GM23338 (cell line): ENCODE measurements at regions not wholly inside any gene's neighbourhood (a gene's known extent, or its start where the extent isn't known, plus 50 kb on each side); places are given as distances from the start of the nearest gene placed in this dataset.
"Not testable (repeated sequence)": the region's sequence is repeated elsewhere in the genome, so short reads cannot be mapped to it uniquely, and the experiment has no call there.

Experiments used
- ATAC-seq: fragments of 200-7000 bp; cut with Tn5 transposase; 3 replicates; pipeline ENCODE4 v1.9.1; 2020
- DNase-seq: peaks from one replicate; pipeline ENCODE4 v3.0.0-alpha.2; 2015; ENCODE audit warnings: low spot score
- H2AFZ ChIP-seq: fragments of 200-600 bp; sonication (generic); 2 replicates; pipeline ENCODE4 v1.8.0; 2016; ENCODE audit warnings: antibody characterized with exemption, mild to moderate bottlenecking, moderate library complexity
- H3F3A ChIP-seq: fragments of 200-600 bp; sonication (generic); replicated peaks from 2 replicates; pipeline ENCODE4 v1.8.0; 2017; ENCODE audit warnings: antibody characterized with exemption, mixed run types, low read depth
- H3K27ac ChIP-seq: fragments of 200-600 bp; sonication (generic); 2 replicates; pipeline ENCODE4 v1.6.1; 2016; ENCODE audit warnings: low read depth
- H3K27me3 ChIP-seq: fragments of 200-600 bp; sonication (generic); 2 replicates; pipeline ENCODE4 v1.8.0; 2016; ENCODE audit warnings: mild to moderate bottlenecking, mixed run types, moderate library complexity; ENCODE audit not compliant: insufficient read depth
- H3K36me3 ChIP-seq: fragments of 200-600 bp; sonication (generic); 2 replicates; pipeline ENCODE4 v1.8.0; 2016; ENCODE audit warnings: mild to moderate bottlenecking; ENCODE audit not compliant: insufficient read depth
- H3K4me1 ChIP-seq: fragments of 200-600 bp; sonication (generic); 2 replicates; pipeline ENCODE4 v1.8.0; 2016; ENCODE audit warnings: mild to moderate bottlenecking, moderate library complexity; ENCODE audit not compliant: insufficient read depth
- H3K4me2 ChIP-seq: fragments of 200-600 bp; sonication (generic); 2 replicates; pipeline ENCODE4 v1.7.1; 2017; ENCODE audit warnings: mixed run types
- H3K4me3 ChIP-seq: fragments of 200-600 bp; sonication (generic); 2 replicates; pipeline ENCODE4 v1.6.1; 2016; ENCODE audit warnings: mixed run types
- H3K79me2 ChIP-seq: fragments of 200-600 bp; sonication (generic); replicated peaks from 2 replicates; pipeline ENCODE4 v1.8.0; 2017; ENCODE audit warnings: mild to moderate bottlenecking; ENCODE audit not compliant: insufficient read depth
- H3K9me2 ChIP-seq: fragments of 200-600 bp; sonication (generic); 2 replicates; pipeline ENCODE4 v1.8.0; 2017; ENCODE audit not compliant: insufficient read depth
- H4K20me1 ChIP-seq: fragments of 200-600 bp; sonication (generic); replicated peaks from 2 replicates; pipeline ENCODE4 v1.8.0; 2017; ENCODE audit warnings: mild to moderate bottlenecking; ENCODE audit not compliant: insufficient read depth
- H3K27ac Mint-ChIP-seq: 2 replicates; pipeline ENCODE4 v1.8.0; 2020; ENCODE audit warnings: inconsistent platforms, mild to moderate bottlenecking, moderate library complexity, mixed read lengths
- H3K27me3 Mint-ChIP-seq: 3 replicates; pipeline ENCODE4 v1.8.0; 2022; ENCODE audit warnings: low read depth, mild to moderate bottlenecking, moderate library complexity, mixed read lengths, inconsistent platforms; ENCODE audit not compliant: insufficient read depth, poor library complexity
- H3K36me3 Mint-ChIP-seq: 3 replicates; pipeline ENCODE4 v1.8.0; 2021; ENCODE audit warnings: low read depth, mild to moderate bottlenecking, inconsistent platforms, moderate library complexity, mixed read lengths
- H3K4me1 Mint-ChIP-seq: 3 replicates; pipeline ENCODE4 v1.8.0; 2020; ENCODE audit warnings: mild to moderate bottlenecking, inconsistent platforms, mixed read lengths
- H3K4me3 Mint-ChIP-seq: 3 replicates; pipeline ENCODE4 v1.8.0; 2021; ENCODE audit warnings: moderate library complexity, mild to moderate bottlenecking, inconsistent platforms, mixed read lengths
- H3K9me3 Mint-ChIP-seq: 3 replicates; pipeline ENCODE4 v1.8.0; 2020; ENCODE audit warnings: moderate library complexity, mild to moderate bottlenecking, inconsistent platforms, mixed read lengths
- CREB1 ChIP-seq: fragments of 250-450 bp; sonication (Bioruptor Pico); IDR thresholded peaks from 2 replicates; pipeline ENCODE4 v1.5.0; 2020; ENCODE audit warnings: low read depth, mild to moderate bottlenecking, moderate library complexity
- ETS1 ChIP-seq: IDR thresholded peaks from 2 replicates; pipeline ENCODE4 v1.6.1; 2016; ENCODE audit warnings: antibody characterized with exemption
- EZH2 ChIP-seq: fragments of 200-600 bp; sonication (generic); IDR thresholded peaks from one replicate; pipeline ENCODE4 v1.8.0; 2017; ENCODE audit warnings: antibody characterized with exemption, mild to moderate bottlenecking, low read depth; ENCODE audit not compliant: unreplicated experiment
- EZH2phosphoT487 ChIP-seq: fragments of 200-600 bp; sonication (generic); IDR thresholded peaks from one replicate; pipeline ENCODE4 v1.8.1; 2018; ENCODE audit warnings: antibody characterized with exemption; ENCODE audit not compliant: unreplicated experiment
- JUNB ChIP-seq: IDR thresholded peaks from one replicate; pipeline ENCODE4 v1.6.1; 2016; ENCODE audit warnings: antibody characterized with exemption; ENCODE audit not compliant: unreplicated experiment
- NANOG ChIP-seq: IDR thresholded peaks from 2 replicates; pipeline ENCODE4 v1.6.1; 2016; ENCODE audit warnings: antibody characterized with exemption, borderline replicate concordance
- POLR2AphosphoS5 ChIP-seq: IDR thresholded peaks from 2 replicates; pipeline ENCODE4 v1.6.1; 2016; ENCODE audit warnings: antibody characterized with exemption, low read depth
- REST ChIP-seq: IDR thresholded peaks from one replicate; pipeline ENCODE4 v1.6.1; 2018; ENCODE audit warnings: antibody characterized with exemption; ENCODE audit not compliant: unreplicated experiment
- STAT1 ChIP-seq: IDR thresholded peaks from one replicate; pipeline ENCODE4 v1.6.1; 2016; ENCODE audit warnings: antibody characterized with exemption; ENCODE audit not compliant: unreplicated experiment
- ZNF114 ChIP-seq: fragments of 250-450 bp; sonication (Bioruptor Pico); IDR thresholded peaks from 2 replicates; pipeline ENCODE4 v1.5.0; 2020; ENCODE audit warnings: mild to moderate bottlenecking, moderate library complexity
- ZNF331 ChIP-seq: fragments of 250-450 bp; sonication (Bioruptor Pico); IDR thresholded peaks from 2 replicates; pipeline ENCODE4 v1.5.0; 2020; ENCODE audit warnings: low read depth, mild to moderate bottlenecking, moderate library complexity
- ZNF462 ChIP-seq: fragments of 250-450 bp; sonication (Bioruptor Pico); IDR thresholded peaks from 2 replicates; pipeline ENCODE4 v1.5.0; 2020; ENCODE audit warnings: mild to moderate bottlenecking, moderate library complexity

- not testable (repeated sequence) for ATAC-seq, H3F3A ChIP-seq, H3K4me1 Mint-ChIP-seq, H3K79me2 ChIP-seq, DNase-seq, H4K20me1 ChIP-seq, H3K36me3 ChIP-seq, H3K27ac Mint-ChIP-seq, H3K36me3 Mint-ChIP-seq, H3K9me2 ChIP-seq, H3K27ac ChIP-seq, H3K4me1 ChIP-seq, H3K27me3 ChIP-seq, H3K27me3 Mint-ChIP-seq
- 0 out of 2 replicates have a peak overlapping the region, but pooled peaks have one; percentile 23 for H3K4me3 ChIP-seq
- Mint-ChIP-seq H3K4me3 (peak overlapping the region; percentile 14; the same call in 1 of the 3 replicates), H3K9me3 (peaks cover 13% of the 10 kb centered on the region)
- H3K4me2 ChIP-seq: peak overlapping the region; percentile 26; the same call in 1 of the 2 replicates
- peak overlapping the region; percentile 78 for H2AFZ ChIP-seq
These were observed 213.2 kb downstream of the MEIS1 start for GRCh38 chr2:66648081-66648480.

- H3K36me3 ChIP-seq: no peaks in the 10 kb centered on the region
- H4K20me1 ChIP-seq: no peaks in the 10 kb centered on the region
- H3K4me2 ChIP-seq: no peak overlapping the region
- H3K9me3 Mint-ChIP-seq: peaks cover 13% of the 10 kb centered on the region
- no peaks in the 10 kb centered on the region for H3K9me2 ChIP-seq
- no peak for ATAC-seq
- no peaks in the 10 kb centered on the region for H3K27me3 ChIP-seq
- peaks cover 10% of the 10 kb centered on the region for H3K4me1 Mint-ChIP-seq
- no peaks in the 10 kb centered on the region for H3K36me3 Mint-ChIP-seq
- no peak for DNase-seq
- peaks cover 5% of the 10 kb centered on the region; the same call in 1 of the 2 replicates for H3K4me1 ChIP-seq
- no peak overlapping the region for H3K27ac ChIP-seq
- no peak overlapping the region; the same call in 1 of the 2 replicates for H2AFZ ChIP-seq
- H3F3A ChIP-seq: no peaks in the 10 kb centered on the region
- no peaks in the 10 kb centered on the region for H3K79me2 ChIP-seq
- H3K4me3 Mint-ChIP-seq: no peak overlapping the region
- H3K27ac Mint-ChIP-seq: no peak overlapping the region
- peaks cover 7% of the 10 kb centered on the region for H3K27me3 Mint-ChIP-seq
- H3K4me3 ChIP-seq: no peak overlapping the region
- TF ChIP-seq POLR2AphosphoS5 (no peak), JUNB (no peak), NANOG (no peak), ETS1 (no peak), ZNF114 (CRISPR knock-in tag) (no peak), ZNF462 (no peak), REST (no peak), CREB1 (no peak), EZH2 (no peak), STAT1 (no peak), ZNF331 (no peak), EZH2phosphoT487 (no peak)
These were observed 214.1 kb downstream of the MEIS1 start for GRCh38 chr2:66649006-66649405.
